ENCODE measurements at regions not wholly inside any gene's neighbourhood (a gene's known extent, or its start where the extent isn't known, plus 50 kb on each side); places are given as distances from the start of the nearest gene placed in this dataset.

DNA sequence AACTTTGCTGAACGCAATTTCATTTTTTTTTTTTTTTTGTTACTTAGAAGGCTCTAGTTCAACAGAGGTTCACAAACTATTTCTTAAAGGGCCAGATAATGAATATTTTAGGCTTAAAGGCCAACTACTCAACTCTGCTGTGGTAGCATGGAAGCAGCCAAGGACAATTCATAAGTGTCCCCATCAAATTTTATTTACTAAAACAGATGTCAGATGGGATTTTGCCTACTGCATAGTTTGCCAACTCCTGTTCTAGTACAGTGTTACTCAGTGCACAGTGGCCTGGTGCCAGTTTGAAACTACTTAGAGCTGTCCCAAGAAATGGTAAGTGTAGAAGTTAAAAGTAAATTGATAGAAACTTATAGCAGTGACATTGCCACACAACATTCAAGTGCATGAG, 949.4 kb upstream of the FANCL start:
- Histone ChIP-seq H3K27ac (ENCODE audit: low read depth in 2 of 2, low read length in 1 of 2) (no peak overlapping the region), H3K4me3 (ENCODE audit: low read depth in 1 of 2, low read length in 2 of 2) (no peak overlapping the region), H3K36me3 (ENCODE audit: control insufficient read depth in 2 of 2, insufficient read depth in 2 of 2, low read length in 1 of 2) (no peaks in the 10 kb centered on the region), H3K4me1 (ENCODE audit: control insufficient read depth in 2 of 2, insufficient read depth in 2 of 2, low read length in 1 of 2) (no peaks in the 10 kb centered on the region), H3K27me3 (ENCODE audit: control insufficient read depth in 1 of 2, insufficient read depth in 2 of 2, low read length in 2 of 2) (no peaks in the 10 kb centered on the region), H3K9me3 (ENCODE audit: control insufficient read depth in 2 of 2, insufficient read depth in 1 of 2, low read depth in 1 of 2, low read length in 1 of 2) (no peaks in the 10 kb centered on the region)
- WGBS, 2 donors = 68 to 81% methylated on average over 1 of the region's 1 CpG

DNA sequence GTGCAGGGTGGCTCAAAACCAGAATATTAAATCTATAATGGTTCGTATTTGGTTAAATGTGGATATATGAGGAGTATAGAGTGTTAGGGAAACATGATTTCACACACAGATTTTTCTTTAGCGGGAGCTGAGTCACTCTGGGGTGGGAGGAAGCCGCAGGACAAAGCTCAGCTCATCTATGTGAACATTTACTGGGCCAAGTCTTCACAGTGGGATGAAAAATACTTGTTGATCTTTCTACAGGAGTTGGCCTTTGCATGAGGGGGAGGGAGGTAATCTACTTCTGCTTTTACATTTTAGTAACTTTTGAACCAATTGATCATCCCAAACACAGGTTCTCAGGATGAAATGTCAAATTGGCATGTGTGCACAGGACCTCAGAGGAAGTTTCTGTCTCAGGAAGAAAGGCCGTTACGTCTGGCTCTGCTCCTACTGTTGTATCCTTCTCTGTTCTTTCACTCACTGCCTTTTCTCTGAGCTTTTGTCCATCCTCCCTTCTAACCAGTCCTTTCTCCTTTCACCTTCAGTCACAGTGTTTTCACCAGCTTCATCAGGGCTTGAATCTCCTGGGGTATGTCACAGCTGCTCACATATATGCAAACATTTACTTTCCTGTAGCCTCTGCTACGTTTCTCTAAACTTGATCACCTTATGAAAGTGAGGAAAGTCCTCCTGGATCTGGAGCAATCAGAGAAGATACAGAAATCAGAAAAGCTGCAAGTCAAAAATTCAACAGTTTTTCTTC, 943.3 kb upstream of the FANCL start:
- Histone ChIP-seq H3K27ac (ENCODE audit: low read depth in 2 of 2, low read length in 1 of 2) (no peak overlapping the region), H3K27me3 (ENCODE audit: control insufficient read depth in 1 of 2, insufficient read depth in 2 of 2, low read length in 2 of 2) (no peaks in the 10 kb centered on the region), H3K36me3 (ENCODE audit: control insufficient read depth in 2 of 2, insufficient read depth in 2 of 2, low read length in 1 of 2) (no peaks in the 10 kb centered on the region), H3K9me3 (ENCODE audit: control insufficient read depth in 2 of 2, insufficient read depth in 1 of 2, low read depth in 1 of 2, low read length in 1 of 2) (no peaks in the 10 kb centered on the region), H3K4me1 (ENCODE audit: control insufficient read depth in 2 of 2, insufficient read depth in 2 of 2, low read length in 1 of 2) (no peaks in the 10 kb centered on the region), H3K4me3 (ENCODE audit: low read depth in 1 of 2, low read length in 2 of 2) (no peak overlapping the region)
- WGBS, 2 donors = 21 to 27% methylated on average over 6 of the region's 6 CpGs

- Histone ChIP-seq H3K27me3 (ENCODE audit: control insufficient read depth in 1 of 2, insufficient read depth in 2 of 2, low read length in 2 of 2) (no peaks in the 10 kb centered on the region), H3K27ac (ENCODE audit: low read depth in 2 of 2, low read length in 1 of 2) (no peak overlapping the region), H3K4me1 (ENCODE audit: control insufficient read depth in 2 of 2, insufficient read depth in 2 of 2, low read length in 1 of 2) (no peaks in the 10 kb centered on the region), H3K4me3 (ENCODE audit: low read depth in 1 of 2, low read length in 2 of 2) (no peak overlapping the region), H3K9me3 (ENCODE audit: control insufficient read depth in 2 of 2, insufficient read depth in 1 of 2, low read depth in 1 of 2, low read length in 1 of 2) (no peaks in the 10 kb centered on the region), H3K36me3 (ENCODE audit: control insufficient read depth in 2 of 2, insufficient read depth in 2 of 2, low read length in 1 of 2) (no peaks in the 10 kb centered on the region)
- WGBS, 2 donors = 95 to 100% methylated on average over 1 of the region's 1 CpG
These were observed 941.9 kb upstream of the FANCL start for GRCh38 chr2:59183070-59183469.

DNA sequence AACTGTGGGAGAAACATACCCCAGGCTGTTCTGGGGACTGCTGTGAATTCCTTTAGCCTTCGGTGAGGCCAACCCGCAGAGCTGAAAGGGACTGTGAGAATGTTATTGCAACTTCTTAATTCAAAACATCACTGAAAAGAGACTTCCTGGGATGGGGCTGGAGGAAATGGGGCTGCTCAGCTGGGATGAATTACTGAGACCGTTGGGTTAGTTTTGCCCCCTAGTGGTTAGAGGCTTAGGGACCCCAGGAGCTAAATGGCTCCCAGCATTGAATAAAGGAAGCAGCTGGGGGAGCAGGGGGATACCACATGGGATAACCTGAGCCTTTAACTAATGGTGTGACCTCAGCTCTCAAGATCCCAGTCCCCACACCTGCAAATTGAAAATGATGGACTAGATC, 941.1 kb upstream of the FANCL start:
- Histone ChIP-seq H3K9me3 (ENCODE audit: control insufficient read depth in 2 of 2, insufficient read depth in 1 of 2, low read depth in 1 of 2, low read length in 1 of 2) (no peaks in the 10 kb centered on the region), H3K36me3 (ENCODE audit: control insufficient read depth in 2 of 2, insufficient read depth in 2 of 2, low read length in 1 of 2) (no peaks in the 10 kb centered on the region), H3K27me3 (ENCODE audit: control insufficient read depth in 1 of 2, insufficient read depth in 2 of 2, low read length in 2 of 2) (no peaks in the 10 kb centered on the region), H3K27ac (ENCODE audit: low read depth in 2 of 2, low read length in 1 of 2) (no peak overlapping the region), H3K4me3 (ENCODE audit: low read depth in 1 of 2, low read length in 2 of 2) (no peak overlapping the region), H3K4me1 (ENCODE audit: control insufficient read depth in 2 of 2, insufficient read depth in 2 of 2, low read length in 1 of 2) (no peaks in the 10 kb centered on the region)
- WGBS, 2 donors = 46 to 49% methylated on average over 3 of the region's 3 CpGs

GRCh38 chr2:59181347-59181746, 940.2 kb upstream of the FANCL start:
- H3K36me3 ChIP-seq (ENCODE audit: control insufficient read depth in 2 of 2, insufficient read depth in 2 of 2, low read length in 1 of 2) = no peaks in the 10 kb centered on the region
- WGBS, 2 donors = 51 to 55% methylated on average over 2 of the region's 2 CpGs
- no peaks in the 10 kb centered on the region for H3K27me3 ChIP-seq (ENCODE audit: control insufficient read depth in 1 of 2, insufficient read depth in 2 of 2, low read length in 2 of 2)
- no peak overlapping the region for H3K27ac ChIP-seq (ENCODE audit: low read depth in 2 of 2, low read length in 1 of 2)
- H3K4me3 ChIP-seq (ENCODE audit: low read depth in 1 of 2, low read length in 2 of 2) = no peak overlapping the region
- H3K9me3 ChIP-seq (ENCODE audit: control insufficient read depth in 2 of 2, insufficient read depth in 1 of 2, low read depth in 1 of 2, low read length in 1 of 2) = no peaks in the 10 kb centered on the region
- H3K4me1 ChIP-seq (ENCODE audit: control insufficient read depth in 2 of 2, insufficient read depth in 2 of 2, low read length in 1 of 2) = no peaks in the 10 kb centered on the region

GRCh38 chr2:59180621-59181020, 939.5 kb upstream of the FANCL start:
- Histone ChIP-seq H3K4me1 (ENCODE audit: control insufficient read depth in 2 of 2, insufficient read depth in 2 of 2, low read length in 1 of 2) (no peaks in the 10 kb centered on the region), H3K4me3 (ENCODE audit: low read depth in 1 of 2, low read length in 2 of 2) (no peak overlapping the region), H3K27ac (ENCODE audit: low read depth in 2 of 2, low read length in 1 of 2) (no peak overlapping the region), H3K36me3 (ENCODE audit: control insufficient read depth in 2 of 2, insufficient read depth in 2 of 2, low read length in 1 of 2) (no peaks in the 10 kb centered on the region), H3K9me3 (ENCODE audit: control insufficient read depth in 2 of 2, insufficient read depth in 1 of 2, low read depth in 1 of 2, low read length in 1 of 2) (no peaks in the 10 kb centered on the region), H3K27me3 (ENCODE audit: control insufficient read depth in 1 of 2, insufficient read depth in 2 of 2, low read length in 2 of 2) (no peaks in the 10 kb centered on the region)
- WGBS, 2 donors = 44 to 65% methylated on average over 2 of the region's 2 CpGs

DNA sequence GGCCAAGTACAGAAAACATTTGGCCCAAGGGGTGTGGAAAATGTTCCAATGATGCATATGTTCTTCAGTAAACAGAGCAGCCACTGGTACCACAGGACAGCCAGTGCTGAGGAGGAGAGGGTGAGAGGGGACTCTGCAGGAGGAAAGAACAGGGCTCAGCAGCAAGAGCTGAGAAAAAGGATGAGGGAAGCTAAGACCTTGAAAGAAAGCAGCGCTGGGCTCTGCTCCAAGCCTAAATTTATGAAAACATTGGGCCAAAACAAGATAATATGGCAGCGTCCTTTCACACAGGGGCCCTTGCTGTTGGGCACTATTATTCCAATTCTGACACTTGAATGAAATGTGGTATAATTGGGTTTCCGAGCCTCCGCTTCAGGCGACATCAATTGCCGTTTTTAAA, 939.0 kb upstream of the FANCL start:
- H3K27ac ChIP-seq (ENCODE audit: low read depth in 2 of 2, low read length in 1 of 2) = no peak overlapping the region
- H3K36me3 ChIP-seq (ENCODE audit: control insufficient read depth in 2 of 2, insufficient read depth in 2 of 2, low read length in 1 of 2) = no peaks in the 10 kb centered on the region
- no peaks in the 10 kb centered on the region for H3K4me1 ChIP-seq (ENCODE audit: control insufficient read depth in 2 of 2, insufficient read depth in 2 of 2, low read length in 1 of 2)
- no peak overlapping the region for H3K4me3 ChIP-seq (ENCODE audit: low read depth in 1 of 2, low read length in 2 of 2)
- no peaks in the 10 kb centered on the region for H3K27me3 ChIP-seq (ENCODE audit: control insufficient read depth in 1 of 2, insufficient read depth in 2 of 2, low read length in 2 of 2)
- WGBS, 2 donors = 87 to 88% methylated on average over 6 of the region's 6 CpGs
- H3K9me3 ChIP-seq (ENCODE audit: control insufficient read depth in 2 of 2, insufficient read depth in 1 of 2, low read depth in 1 of 2, low read length in 1 of 2) = no peaks in the 10 kb centered on the region

- Histone ChIP-seq H3K9me3 (ENCODE audit: control insufficient read depth in 2 of 2, insufficient read depth in 1 of 2, low read depth in 1 of 2, low read length in 1 of 2) (no peaks in the 10 kb centered on the region), H3K4me1 (ENCODE audit: control insufficient read depth in 2 of 2, insufficient read depth in 2 of 2, low read length in 1 of 2) (no peaks in the 10 kb centered on the region), H3K36me3 (ENCODE audit: control insufficient read depth in 2 of 2, insufficient read depth in 2 of 2, low read length in 1 of 2) (no peaks in the 10 kb centered on the region), H3K27me3 (ENCODE audit: control insufficient read depth in 1 of 2, insufficient read depth in 2 of 2, low read length in 2 of 2) (no peaks in the 10 kb centered on the region), H3K27ac (ENCODE audit: low read depth in 2 of 2, low read length in 1 of 2) (no peak overlapping the region), H3K4me3 (ENCODE audit: low read depth in 1 of 2, low read length in 2 of 2) (no peak overlapping the region)
- WGBS, 2 donors = 62 to 66% methylated on average over 2 of the region's 2 CpGs
These were observed 936.6 kb upstream of the FANCL start for GRCh38 chr2:59177748-59178147.

DNA sequence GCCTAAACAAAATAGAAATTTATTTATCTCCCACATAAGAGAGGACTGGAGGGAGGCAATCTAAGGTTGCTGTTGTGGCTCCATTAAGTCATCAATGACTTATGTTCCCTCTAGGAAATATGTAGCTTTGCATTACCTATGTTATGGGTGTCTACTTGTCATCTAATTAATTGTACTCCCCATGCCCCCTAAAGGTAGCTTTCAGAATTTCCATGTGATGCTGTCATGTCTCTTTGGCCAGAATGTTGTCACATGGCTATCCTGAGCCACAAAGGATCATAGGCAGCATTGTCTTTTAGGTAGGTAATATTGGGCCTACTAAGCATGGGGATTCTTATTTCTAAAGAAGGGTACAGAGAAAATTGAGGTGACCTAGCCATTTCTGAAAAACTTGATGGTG, 935.6 kb upstream of the FANCL start:
- Histone ChIP-seq H3K27me3 (ENCODE audit: control insufficient read depth in 1 of 2, insufficient read depth in 2 of 2, low read length in 2 of 2) (no peaks in the 10 kb centered on the region), H3K36me3 (ENCODE audit: control insufficient read depth in 2 of 2, insufficient read depth in 2 of 2, low read length in 1 of 2) (no peaks in the 10 kb centered on the region), H3K4me3 (ENCODE audit: low read depth in 1 of 2, low read length in 2 of 2) (no peak overlapping the region), H3K27ac (ENCODE audit: low read depth in 2 of 2, low read length in 1 of 2) (no peak overlapping the region), H3K9me3 (ENCODE audit: control insufficient read depth in 2 of 2, insufficient read depth in 1 of 2, low read depth in 1 of 2, low read length in 1 of 2) (no peaks in the 10 kb centered on the region), H3K4me1 (ENCODE audit: control insufficient read depth in 2 of 2, insufficient read depth in 2 of 2, low read length in 1 of 2) (no peaks in the 10 kb centered on the region)

DNA sequence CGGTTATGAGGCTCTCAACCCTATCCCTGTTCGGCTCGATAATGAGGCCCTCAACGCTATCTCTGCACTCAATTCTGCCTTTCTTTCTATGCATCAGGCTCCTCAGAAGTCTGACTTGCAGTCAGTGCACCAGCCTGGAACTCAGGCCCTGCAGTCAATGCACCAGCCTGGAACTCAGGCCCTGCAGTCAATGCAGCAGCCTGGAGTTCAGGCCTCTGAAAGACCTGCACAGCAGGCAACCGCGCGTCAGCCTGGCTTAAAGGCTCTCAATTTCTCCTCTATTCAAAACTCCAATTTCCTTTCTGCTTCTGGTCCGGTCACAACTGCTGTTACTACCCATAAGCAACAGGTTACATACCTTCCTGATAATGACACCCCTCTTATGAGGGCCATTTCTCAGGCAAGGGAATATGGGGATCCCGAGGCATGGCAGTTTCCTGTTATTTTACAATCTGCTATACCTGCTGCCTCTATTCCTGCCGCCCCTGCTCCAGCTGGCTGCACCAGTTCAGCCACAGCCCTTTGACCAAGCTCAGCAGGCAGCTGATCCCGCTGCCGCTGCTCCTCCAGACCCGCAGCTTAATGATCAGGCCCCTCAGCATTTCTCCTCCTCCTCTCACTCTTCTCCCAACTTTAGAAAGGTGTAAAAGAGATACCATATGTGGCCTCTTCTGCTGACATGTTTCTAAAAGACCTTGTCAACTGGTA, 933.6 kb upstream of the FANCL start:
- Histone ChIP-seq H3K36me3 (ENCODE audit: control insufficient read depth in 2 of 2, insufficient read depth in 2 of 2, low read length in 1 of 2) (no peaks in the 10 kb centered on the region), H3K27ac (ENCODE audit: low read depth in 2 of 2, low read length in 1 of 2) (no peak overlapping the region), H3K9me3 (ENCODE audit: control insufficient read depth in 2 of 2, insufficient read depth in 1 of 2, low read depth in 1 of 2, low read length in 1 of 2) (no peaks in the 10 kb centered on the region), H3K4me3 (ENCODE audit: low read depth in 1 of 2, low read length in 2 of 2) (no peak overlapping the region), H3K27me3 (ENCODE audit: control insufficient read depth in 1 of 2, insufficient read depth in 2 of 2, low read length in 2 of 2) (no peaks in the 10 kb centered on the region), H3K4me1 (ENCODE audit: control insufficient read depth in 2 of 2, insufficient read depth in 2 of 2, low read length in 1 of 2) (no peaks in the 10 kb centered on the region)
- WGBS, 2 donors = 90% methylated on average over 13 of the region's 13 CpGs
